Liver (tissue), 3 donors: ENCODE measurements at regions not wholly inside any gene's neighbourhood (a gene's known extent, or its start where the extent isn't known, plus 50 kb on each side); places are given as distances from the start of the nearest gene placed in this dataset.

Experiments
- ATF3 ChIP-seq: IDR thresholded peaks from 2 replicates; pipeline ENCODE4 v1.6.1; 2016; ENCODE audit warnings: antibody characterized with exemption
- CTCF ChIP-seq: fragments of 150-350 bp; IDR thresholded peaks from 2 replicates; pipeline ENCODE4 v1.5.1; 2017; ENCODE audit warnings: improper control_type of control experiment, low read depth, low read length; ENCODE audit not compliant: missing input control
- EGR1 ChIP-seq, 2 donors: IDR thresholded peaks; 2 replicates each; pipeline ENCODE4 v1.6.1; 2016 to 2018; ENCODE audit warnings: antibody characterized with exemption in 2 of 2, low read depth in 2 of 2
- JUND ChIP-seq, 2 donors: IDR thresholded peaks; 2 replicates each; pipeline ENCODE4 v1.6.1; 2016; ENCODE audit warnings: antibody characterized with exemption in 2 of 2
- MAX ChIP-seq: IDR thresholded peaks from 2 replicates; pipeline ENCODE4 v1.6.1; 2016; ENCODE audit warnings: antibody characterized with exemption
- RAD21 ChIP-seq, 2 donors: IDR thresholded peaks; 2 replicates each; pipeline ENCODE4 v1.6.1; 2016; ENCODE audit warnings: antibody characterized with exemption in 2 of 2, mild to moderate bottlenecking in 2 of 2
- REST ChIP-seq: IDR thresholded peaks from 2 replicates; pipeline ENCODE4 v1.6.1; 2016; ENCODE audit warnings: antibody characterized with exemption, mild to moderate bottlenecking
- TAF1 ChIP-seq: conservative IDR thresholded peaks from 2 replicates; pipeline ENCODE4 v1.6.1; 2016; ENCODE audit warnings: antibody characterized with exemption, mild to moderate bottlenecking
- ZBTB33 ChIP-seq: IDR thresholded peaks from 2 replicates; pipeline ENCODE4 v1.6.1; 2016; ENCODE audit warnings: antibody characterized with exemption
- donor health status: healthy.
- donor health status: healthy.

GRCh38 chr6:45722876-45723275, 292.8 kb downstream of the CLIC5 start:
- TF ChIP-seq CTCF (no peak), REST (no peak), ATF3 (no peak), RAD21 (IDR thresholded peaks at IDR 0.05) (no peak), TAF1 (no peak), EGR1 (IDR thresholded peaks at IDR 0.05; ENCODE audit: low read depth in 2 of 2) (no peak), MAX (no peak), ZBTB33 (no peak), JUND (IDR thresholded peaks at IDR 0.05) (no peak)
